Transverse colon (tissue), 4 donors: ENCODE measurements at regions not wholly inside any gene's neighbourhood (a gene's known extent, or its start where the extent isn't known, plus 50 kb on each side); places are given as distances from the start of the nearest gene placed in this dataset.
A peak's percentile ranks its signal among the peaks of the same experiment; 100 is the strongest.

Experiments
- DNase-seq: peaks from one replicate; pipeline ENCODE4 v3.0.0-alpha.2; 2019
- H3K27ac ChIP-seq, 4 donors: fragments of 200-600 bp; sonication (generic); 2 replicates each; pipeline ENCODE4 v1.5.1; 2016 to 2018; ENCODE audit warnings: inconsistent platforms in 4 of 4
- H3K27me3 ChIP-seq: fragments of 200-600 bp; sonication (generic); 2 replicates; pipeline ENCODE4 v1.5.1; 2017; ENCODE audit warnings: inconsistent platforms
- H3K36me3 ChIP-seq, 4 donors: fragments of 200-600 bp; sonication (generic); 2 replicates each; pipeline ENCODE4 v1.5.1; 2017 to 2019; ENCODE audit warnings: inconsistent platforms in 4 of 4
- H3K4me1 ChIP-seq, 4 donors: fragments of 200-600 bp; sonication (generic); 2 replicates each; pipeline ENCODE4 v1.5.1; 2017 to 2020; ENCODE audit warnings: inconsistent platforms in 4 of 4
- H3K4me3 ChIP-seq, 4 donors: fragments of 200-600 bp; sonication (generic); 1 replicate in 1 of 4; 2 replicates in 3 of 4; pipeline versions ENCODE4 v1.5.1 to v1.6.1; 2017 to 2019; ENCODE audit warnings: inconsistent platforms in 4 of 4
- H3K9me3 ChIP-seq, 2 donors: fragments of 200-600 bp; sonication (generic); 2 replicates each; pipeline ENCODE4 v1.5.1; 2017 to 2019; ENCODE audit warnings: inconsistent platforms in 2 of 2
- EP300 ChIP-seq: sonication (generic); formaldehyde crosslinking; IDR thresholded peaks from one replicate; pipeline ENCODE4 v1.6.1; 2017; ENCODE audit warnings: antibody characterized with exemption, low read depth
- POLR2A ChIP-seq: fragments of 450-650 bp; IDR thresholded peaks from one replicate; pipeline ENCODE4 v1.6.1; 2016; ENCODE audit warnings: antibody characterized with exemption, mild to moderate bottlenecking, moderate library complexity
- POLR2AphosphoS5 ChIP-seq, 3 donors: sonication (generic); formaldehyde crosslinking; IDR thresholded peaks; one replicate each; pipeline ENCODE4 v1.6.1; 2016; ENCODE audit warnings: antibody characterized with exemption in 3 of 3
- WGBS, 2 donors: methylation state at CpG; one replicate each; pipeline ENCODE4 v1.1.5; 2018; ENCODE audit warnings: low coverage in 1 of 2; 5-methylcytosine and 5-hydroxymethylcytosine counted together
- in situ Hi-C, 4 donors: fragments of 200-750 bp; cut with MboI; loops; one replicate each; pipeline versions ENCODE4 v1.15.0 to v1.15.1; 2017; ENCODE audit warnings: low sequenced_read_pairs in 3 of 4, low pct_ligation_motif_present in 1 of 4, low pct_unique_long_range_greater_than_20kb in 1 of 4
- intact Hi-C: fragments of 100-400 bp; cut with DNase I; formaldehyde crosslinking; loops from one replicate; pipeline ENCODE4 v1.15.1; 2023; ENCODE audit warnings: low total_unique reads
- TF ChIP-seq, protein P1 (sequence below), 5 experiments: fragments of 200-600 bp in 3 of 5; fragments of 450-650 bp in 2 of 5; sonication (generic) in 3 of 5; IDR thresholded peaks; 1 replicate in 2 of 5; 2 replicates in 3 of 5; pipeline ENCODE4 v1.5.1; 2016 to 2017; ENCODE audit warnings: antibody characterized with exemption in 5 of 5, inconsistent platforms in 3 of 5, mild to moderate bottlenecking in 2 of 5, moderate library complexity in 1 of 5

- no peaks in the 10 kb centered on the region for H3K9me3 ChIP-seq
- peak overlapping the region; percentile 49 to 63 (median 54) for H3K27ac ChIP-seq
- in situ Hi-C loops (loop anchor here in 3 of 4 donors (25.0 kb wide), 3 partner anchors 189 to 1786 kb away; no protein-coding TSS in a partner anchor), intact Hi-C loops (no loop called here)
- H3K4me3 ChIP-seq: no peak overlapping the region
- TF ChIP-seq POLR2AphosphoS5 (IDR thresholded peaks at IDR 0.05): no peak
- TF ChIP-seq EP300: no peak
- TF ChIP-seq, protein P1, sequence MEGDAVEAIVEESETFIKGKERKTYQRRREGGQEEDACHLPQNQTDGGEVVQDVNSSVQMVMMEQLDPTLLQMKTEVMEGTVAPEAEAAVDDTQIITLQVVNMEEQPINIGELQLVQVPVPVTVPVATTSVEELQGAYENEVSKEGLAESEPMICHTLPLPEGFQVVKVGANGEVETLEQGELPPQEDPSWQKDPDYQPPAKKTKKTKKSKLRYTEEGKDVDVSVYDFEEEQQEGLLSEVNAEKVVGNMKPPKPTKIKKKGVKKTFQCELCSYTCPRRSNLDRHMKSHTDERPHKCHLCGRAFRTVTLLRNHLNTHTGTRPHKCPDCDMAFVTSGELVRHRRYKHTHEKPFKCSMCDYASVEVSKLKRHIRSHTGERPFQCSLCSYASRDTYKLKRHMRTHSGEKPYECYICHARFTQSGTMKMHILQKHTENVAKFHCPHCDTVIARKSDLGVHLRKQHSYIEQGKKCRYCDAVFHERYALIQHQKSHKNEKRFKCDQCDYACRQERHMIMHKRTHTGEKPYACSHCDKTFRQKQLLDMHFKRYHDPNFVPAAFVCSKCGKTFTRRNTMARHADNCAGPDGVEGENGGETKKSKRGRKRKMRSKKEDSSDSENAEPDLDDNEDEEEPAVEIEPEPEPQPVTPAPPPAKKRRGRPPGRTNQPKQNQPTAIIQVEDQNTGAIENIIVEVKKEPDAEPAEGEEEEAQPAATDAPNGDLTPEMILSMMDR (IDR thresholded peaks at IDR 0.05): no peak
- no peak for TF ChIP-seq POLR2A
- H3K36me3 ChIP-seq: no peaks in the 10 kb centered on the region
- no peaks in the 10 kb centered on the region for H3K27me3 ChIP-seq
- DNase-seq: no peak
- no peaks in the 10 kb centered on the region for H3K4me1 ChIP-seq
Observed at GRCh38 chrX:43573441-43574015, 82.6 kb upstream of the MAOA start.

- intact Hi-C loops: no loop called here
- Histone ChIP-seq H3K27me3 (no peaks in the 10 kb centered on the region), H3K27ac (no peak overlapping the region), H3K4me1 (no peaks in the 10 kb centered on the region), H3K4me3 (no peak overlapping the region), H3K9me3 (no peaks in the 10 kb centered on the region), H3K36me3 (no peaks in the 10 kb centered on the region)
- in situ Hi-C loops: no loop called here
- 76 to 85% methylated on average over 3 to 4 of the region's 4 CpGs for WGBS, 2 donors
- DNase-seq: no peak
- TF ChIP-seq POLR2A (no peak), POLR2AphosphoS5 (IDR thresholded peaks at IDR 0.05) (no peak), EP300 (no peak)
- TF ChIP-seq, protein P1 (IDR thresholded peaks at IDR 0.05): no peak
Observed at GRCh38 chrX:43580621-43581020, 75.5 kb upstream of the MAOA start.

DNA sequence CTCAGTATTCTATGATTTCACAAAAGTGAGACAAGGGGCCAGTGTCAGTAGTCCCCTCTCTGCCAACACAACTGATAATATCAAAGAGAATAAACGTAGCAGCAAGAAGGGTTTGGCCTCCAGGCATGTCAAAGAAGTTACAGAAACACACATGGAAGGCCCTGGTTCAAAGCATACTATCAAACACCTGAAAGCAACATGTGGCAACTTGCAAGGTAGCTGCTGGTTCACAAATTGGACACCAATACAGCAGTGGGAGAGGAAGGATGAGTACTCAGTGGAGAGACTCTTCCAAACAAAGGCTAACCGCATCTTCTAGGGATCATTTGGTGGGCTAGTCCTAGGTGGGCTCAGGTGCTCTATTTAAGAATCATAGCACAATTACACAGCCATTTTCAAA, 74.9 kb upstream of the MAOA start:
- Histone ChIP-seq H3K4me1 (peaks cover 0 to 2% (median under 1%) of the 10 kb centered on the region in 4 donors), H3K27me3 (no peaks in the 10 kb centered on the region), H3K4me3 (no peak overlapping the region), H3K9me3 (no peaks in the 10 kb centered on the region), H3K27ac (no peak overlapping the region), H3K36me3 (no peaks in the 10 kb centered on the region)
- 75% methylated on average over 2 of the region's 2 CpGs; no CpG with 5 or more reads in 1 of the 2 donors for WGBS, 2 donors
- TF ChIP-seq, protein P1 (IDR thresholded peaks at IDR 0.05): no peak
- TF ChIP-seq POLR2AphosphoS5 (IDR thresholded peaks at IDR 0.05) (no peak), POLR2A (no peak), EP300 (no peak)
- in situ Hi-C loops: no loop called here
- no peak for DNase-seq
- intact Hi-C loops: no loop called here

- Histone ChIP-seq H3K27ac (no peak overlapping the region), H3K36me3 (no peaks in the 10 kb centered on the region), H3K27me3 (no peaks in the 10 kb centered on the region), H3K4me3 (no peak overlapping the region), H3K9me3 (no peaks in the 10 kb centered on the region), H3K4me1 (peaks cover 0 to 6% (median 3%) of the 10 kb centered on the region in 4 donors)
- whole genome bisulfite sequencing, 2 donors: 80 to 83% methylated on average over 3 to 5 of the region's 5 CpGs
- in situ Hi-C loops: no loop called here
- TF ChIP-seq POLR2A (no peak), POLR2AphosphoS5 (IDR thresholded peaks at IDR 0.05) (no peak), EP300 (no peak)
- TF ChIP-seq, protein P1 (IDR thresholded peaks at IDR 0.05): no peak
- intact Hi-C loops: no loop called here
- DNase-seq: no peak
Observed at GRCh38 chrX:43581888-43582539, 74.1 kb upstream of the MAOA start.
